ENCODE measurements at regions not wholly inside any gene's neighbourhood (a gene's known extent, or its start where the extent isn't known, plus 50 kb on each side); places are given as distances from the start of the nearest gene placed in this dataset.

DNA sequence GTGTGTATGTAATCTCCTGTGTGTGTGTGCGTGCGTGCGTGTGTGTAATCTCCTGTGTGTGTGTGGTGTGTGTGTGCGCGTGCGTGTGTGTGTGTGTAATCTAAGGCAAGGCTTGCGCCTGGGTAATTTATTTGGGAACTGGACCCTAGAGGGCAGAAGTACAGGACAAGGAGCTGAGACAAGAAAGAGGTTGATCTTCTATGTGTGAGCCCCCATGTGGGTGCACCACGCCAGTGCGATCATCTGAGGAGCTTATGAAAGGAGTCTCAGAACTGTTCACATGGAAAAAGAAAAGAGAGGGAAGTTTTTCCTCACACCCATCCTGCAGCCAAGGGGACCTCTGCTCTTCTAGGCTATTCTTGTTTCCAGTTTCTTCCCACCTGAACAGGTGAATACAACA, 220.1 kb upstream of the GGTLC1 start:
- CTCF ChIA-PET = interaction anchor here (0.7 kb wide), 1 partner anchor 106 kb away, joined by 4 read pairs; no protein-coding TSS in a partner anchor
- POLR2A ChIA-PET (ENCODE audit: unreplicated experiment) = no interaction called here
- intact Hi-C loops (cut with micrococcal nuclease; ENCODE audit: unreplicated experiment) = no loop called here
- no peaks in the 10 kb centered on the region for H3K27me3 ChIP-seq (ENCODE audit: insufficient read depth, low read depth)
- H3K4me1 ChIP-seq (replicated peaks; ENCODE audit: insufficient read depth) = peaks cover 8% of the 10 kb centered on the region; the same call in 1 of the 2 replicates
- no peaks in the 10 kb centered on the region for H3K79me2 ChIP-seq (ENCODE audit: low read depth)
- TF ChIP-seq, protein P1, sequence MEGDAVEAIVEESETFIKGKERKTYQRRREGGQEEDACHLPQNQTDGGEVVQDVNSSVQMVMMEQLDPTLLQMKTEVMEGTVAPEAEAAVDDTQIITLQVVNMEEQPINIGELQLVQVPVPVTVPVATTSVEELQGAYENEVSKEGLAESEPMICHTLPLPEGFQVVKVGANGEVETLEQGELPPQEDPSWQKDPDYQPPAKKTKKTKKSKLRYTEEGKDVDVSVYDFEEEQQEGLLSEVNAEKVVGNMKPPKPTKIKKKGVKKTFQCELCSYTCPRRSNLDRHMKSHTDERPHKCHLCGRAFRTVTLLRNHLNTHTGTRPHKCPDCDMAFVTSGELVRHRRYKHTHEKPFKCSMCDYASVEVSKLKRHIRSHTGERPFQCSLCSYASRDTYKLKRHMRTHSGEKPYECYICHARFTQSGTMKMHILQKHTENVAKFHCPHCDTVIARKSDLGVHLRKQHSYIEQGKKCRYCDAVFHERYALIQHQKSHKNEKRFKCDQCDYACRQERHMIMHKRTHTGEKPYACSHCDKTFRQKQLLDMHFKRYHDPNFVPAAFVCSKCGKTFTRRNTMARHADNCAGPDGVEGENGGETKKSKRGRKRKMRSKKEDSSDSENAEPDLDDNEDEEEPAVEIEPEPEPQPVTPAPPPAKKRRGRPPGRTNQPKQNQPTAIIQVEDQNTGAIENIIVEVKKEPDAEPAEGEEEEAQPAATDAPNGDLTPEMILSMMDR (conservative IDR thresholded peaks at IDR 0.05) = peak; percentile 55
- no peak for TF ChIP-seq EZH2 (IDR thresholded peaks at IDR 0.05; ENCODE audit: low read depth)
- H2AFZ ChIP-seq = no peak overlapping the region
- no peak overlapping the region for H3K4me3 ChIP-seq
- H3K27ac ChIP-seq = no peak overlapping the region
- no peaks in the 10 kb centered on the region for H3K9me3 ChIP-seq (ENCODE audit: insufficient read depth, low read depth)
- H3K9me2 ChIP-seq (ENCODE audit: insufficient read depth) = no peaks in the 10 kb centered on the region
- H3K36me3 ChIP-seq (ENCODE audit: low read depth) = no peaks in the 10 kb centered on the region
- peak in 1 of 2 experiments; percentile 7 for DNase-seq
- no peaks in the 10 kb centered on the region for H3F3A ChIP-seq (ENCODE audit: insufficient read depth, low read depth)
- no TSS peak for BruUV-seq (replicated peaks)
- H3K4me2 ChIP-seq = no peak overlapping the region
- H4K20me1 ChIP-seq (ENCODE audit: insufficient read depth) = no peaks in the 10 kb centered on the region

DNA sequence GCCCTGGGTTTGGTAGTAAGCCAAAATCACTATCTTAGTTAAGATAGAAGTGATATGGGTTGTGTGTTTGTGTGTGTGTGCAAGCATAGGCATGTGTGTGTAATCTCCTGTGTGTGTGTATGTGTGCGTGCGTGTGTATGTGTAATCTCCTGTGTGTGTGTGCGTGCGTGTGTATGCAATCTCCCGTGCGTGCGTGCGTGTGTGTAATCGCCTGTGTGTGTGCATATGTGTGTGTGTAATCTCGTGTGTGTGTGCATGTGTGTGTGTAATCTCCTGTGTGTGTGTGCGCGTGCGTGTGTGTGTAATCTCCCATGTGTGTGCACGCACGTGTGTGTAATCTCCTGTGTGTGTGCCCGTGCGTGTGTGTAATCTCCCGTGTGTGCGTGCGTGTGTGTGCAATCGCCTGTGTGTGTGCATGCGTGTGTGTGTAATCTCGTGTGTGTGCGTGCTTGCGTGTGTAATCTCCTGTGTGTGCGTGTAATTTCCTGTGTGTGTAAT, 219.3 kb upstream of the GGTLC1 start:
- Histone ChIP-seq H3K79me2 (ENCODE audit: low read depth) (no peaks in the 10 kb centered on the region), H3K27ac (no peak overlapping the region), H3K9me3 (ENCODE audit: insufficient read depth, low read depth) (no peaks in the 10 kb centered on the region), H3K27me3 (ENCODE audit: insufficient read depth, low read depth) (no peaks in the 10 kb centered on the region), H3K4me3 (no peak overlapping the region), H3K4me1 (replicated peaks; ENCODE audit: insufficient read depth) (peaks cover 8% of the 10 kb centered on the region; the same call in 1 of the 2 replicates), H2AFZ (no peak overlapping the region), H4K20me1 (ENCODE audit: insufficient read depth) (no peaks in the 10 kb centered on the region), H3K4me2 (no peak overlapping the region), H3F3A (ENCODE audit: insufficient read depth, low read depth) (no peaks in the 10 kb centered on the region), H3K9me2 (ENCODE audit: insufficient read depth) (no peaks in the 10 kb centered on the region), H3K36me3 (ENCODE audit: low read depth) (no peaks in the 10 kb centered on the region)
- intact Hi-C loops (cut with micrococcal nuclease; ENCODE audit: unreplicated experiment) = no loop called here
- BruUV-seq (replicated peaks) = no TSS peak
- ChIA-PET POLR2A (ENCODE audit: unreplicated experiment) (no interaction called here), CTCF (no interaction called here)
- no peak for TF ChIP-seq EZH2 (IDR thresholded peaks at IDR 0.05; ENCODE audit: low read depth)
- TF ChIP-seq, protein P1 (conservative IDR thresholded peaks at IDR 0.05) = no peak
- DNase-seq = no peak

DNA sequence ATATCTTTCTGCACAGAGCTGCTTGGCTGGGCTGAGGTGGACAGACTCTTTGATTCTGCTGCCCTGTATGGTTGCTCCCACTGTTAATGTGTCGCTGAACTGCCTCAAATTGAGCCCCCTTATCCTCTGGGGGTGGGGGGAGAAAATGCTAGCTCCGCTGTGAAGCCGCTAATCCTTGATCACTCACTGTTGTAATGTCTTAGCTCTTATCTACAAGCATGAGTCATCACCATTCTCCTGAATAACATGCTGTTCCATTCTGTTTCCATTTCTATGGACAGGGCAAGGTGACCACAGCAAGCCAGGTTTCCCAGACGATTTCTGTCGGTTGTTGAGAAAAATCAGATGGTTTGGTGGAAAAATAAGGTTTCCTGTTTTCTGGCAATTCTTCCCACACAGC, 218.4 kb upstream of the GGTLC1 start:
- Histone ChIP-seq H3F3A (ENCODE audit: insufficient read depth, low read depth) (no peaks in the 10 kb centered on the region), H3K9me2 (ENCODE audit: insufficient read depth) (no peaks in the 10 kb centered on the region), H3K27ac (no peak overlapping the region), H3K4me3 (no peak overlapping the region), H3K4me2 (0 out of 2 replicates have a peak overlapping the region, but pooled peaks have one; percentile 20), H3K79me2 (ENCODE audit: low read depth) (no peaks in the 10 kb centered on the region), H3K36me3 (ENCODE audit: low read depth) (no peaks in the 10 kb centered on the region), H3K9me3 (ENCODE audit: insufficient read depth, low read depth) (no peaks in the 10 kb centered on the region), H4K20me1 (ENCODE audit: insufficient read depth) (no peaks in the 10 kb centered on the region), H3K27me3 (ENCODE audit: insufficient read depth, low read depth) (no peaks in the 10 kb centered on the region), H3K4me1 (replicated peaks; ENCODE audit: insufficient read depth) (peaks cover 8% of the 10 kb centered on the region; the same call in 1 of the 2 replicates), H2AFZ (no peak overlapping the region)
- intact Hi-C loops (cut with micrococcal nuclease; ENCODE audit: unreplicated experiment) = no loop called here
- BruUV-seq (replicated peaks) = no TSS peak
- POLR2A ChIA-PET (ENCODE audit: unreplicated experiment) = interaction anchor here (0.6 kb wide), 2 partner anchors 77 to 333 kb away, joined by 3 to 4 read pairs; no protein-coding TSS in a partner anchor
- CTCF ChIA-PET = no interaction called here
- TF ChIP-seq, protein P1 (conservative IDR thresholded peaks at IDR 0.05) = no peak
- no peak for TF ChIP-seq EZH2 (IDR thresholded peaks at IDR 0.05; ENCODE audit: low read depth)
- no peak for DNase-seq
